Breast epithelium (tissue), 3 donors: ENCODE measurements at regions not wholly inside any gene's neighbourhood (a gene's known extent, or its start where the extent isn't known, plus 50 kb on each side); places are given as distances from the start of the nearest gene placed in this dataset.

Experiments
- POLR2A ChIP-seq: fragments of 450-650 bp; IDR thresholded peaks from one replicate; pipeline ENCODE4 v1.6.1; 2016; ENCODE audit warnings: antibody characterized with exemption, mild to moderate bottlenecking, moderate library complexity
- POLR2AphosphoS5 ChIP-seq, 3 donors: sonication (generic); formaldehyde crosslinking; IDR thresholded peaks; one replicate each; pipeline ENCODE4 v1.6.1; 2017; ENCODE audit warnings: antibody characterized with exemption in 3 of 3
- TF ChIP-seq, protein P1 (sequence below), 3 donors: fragments of 450-650 bp; IDR thresholded peaks; one replicate each; pipeline ENCODE4 v1.5.1; 2016 to 2017; ENCODE audit warnings: antibody characterized with exemption in 3 of 3, mild to moderate bottlenecking in 3 of 3, moderate library complexity in 3 of 3

DNA sequence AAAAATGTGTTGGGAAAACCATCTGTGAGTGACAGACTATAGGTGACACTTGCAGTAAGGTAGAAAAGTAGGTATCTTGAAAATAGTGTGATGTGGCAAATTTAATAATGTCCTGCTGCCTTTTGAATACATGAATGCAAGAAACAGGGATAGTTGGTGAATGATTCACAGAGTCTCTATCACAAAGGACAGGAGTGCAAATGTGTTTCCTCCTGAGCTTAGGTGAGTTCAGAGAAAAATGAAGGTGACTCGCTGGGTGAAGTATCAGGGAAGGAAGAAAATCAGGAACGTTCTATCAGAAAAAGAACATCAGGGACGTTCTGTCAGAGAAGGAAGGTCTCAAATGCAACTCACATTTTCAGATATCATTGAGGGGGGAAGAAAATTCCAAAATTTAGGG is 557.8 kb upstream of the SLC35B3 start:
- TF ChIP-seq POLR2AphosphoS5 (IDR thresholded peaks at IDR 0.05) (no peak), POLR2A (no peak)
- TF ChIP-seq, protein P1, sequence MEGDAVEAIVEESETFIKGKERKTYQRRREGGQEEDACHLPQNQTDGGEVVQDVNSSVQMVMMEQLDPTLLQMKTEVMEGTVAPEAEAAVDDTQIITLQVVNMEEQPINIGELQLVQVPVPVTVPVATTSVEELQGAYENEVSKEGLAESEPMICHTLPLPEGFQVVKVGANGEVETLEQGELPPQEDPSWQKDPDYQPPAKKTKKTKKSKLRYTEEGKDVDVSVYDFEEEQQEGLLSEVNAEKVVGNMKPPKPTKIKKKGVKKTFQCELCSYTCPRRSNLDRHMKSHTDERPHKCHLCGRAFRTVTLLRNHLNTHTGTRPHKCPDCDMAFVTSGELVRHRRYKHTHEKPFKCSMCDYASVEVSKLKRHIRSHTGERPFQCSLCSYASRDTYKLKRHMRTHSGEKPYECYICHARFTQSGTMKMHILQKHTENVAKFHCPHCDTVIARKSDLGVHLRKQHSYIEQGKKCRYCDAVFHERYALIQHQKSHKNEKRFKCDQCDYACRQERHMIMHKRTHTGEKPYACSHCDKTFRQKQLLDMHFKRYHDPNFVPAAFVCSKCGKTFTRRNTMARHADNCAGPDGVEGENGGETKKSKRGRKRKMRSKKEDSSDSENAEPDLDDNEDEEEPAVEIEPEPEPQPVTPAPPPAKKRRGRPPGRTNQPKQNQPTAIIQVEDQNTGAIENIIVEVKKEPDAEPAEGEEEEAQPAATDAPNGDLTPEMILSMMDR (IDR thresholded peaks at IDR 0.05): no peak
